GM12864 (cell line): ENCODE measurements at regions not wholly inside any gene's neighbourhood (a gene's known extent, or its start where the extent isn't known, plus 50 kb on each side); places are given as distances from the start of the nearest gene placed in this dataset.
"Not testable (repeated sequence)": the region's sequence is repeated elsewhere in the genome, so short reads cannot be mapped to it uniquely, and the experiment has no call there.

Experiments used
- DNase-seq: peaks from one replicate; pipeline ENCODE4 v3.0.0-alpha.2; 2011; ENCODE audit warnings: low read depth
- H3K4me3 ChIP-seq: 2 replicates; pipeline ENCODE4 v1.5.1; 2011; ENCODE audit warnings: mild to moderate bottlenecking, low read depth, low read length, control low read depth
- CTCF ChIP-seq: IDR thresholded peaks from 2 replicates; pipeline ENCODE4 v1.5.1; 2011; ENCODE audit warnings: low read depth, mild to moderate bottlenecking, moderate library complexity, low read length, control low read depth, inconsistent platforms; ENCODE audit errors: missing control alignments

GRCh38 chrX:85544609-85545008, 165.1 kb upstream of the POF1B start:
- H3K4me3 ChIP-seq: no peak overlapping the region
- DNase-seq: no peak
- TF ChIP-seq CTCF: peak; percentile 9

DNA sequence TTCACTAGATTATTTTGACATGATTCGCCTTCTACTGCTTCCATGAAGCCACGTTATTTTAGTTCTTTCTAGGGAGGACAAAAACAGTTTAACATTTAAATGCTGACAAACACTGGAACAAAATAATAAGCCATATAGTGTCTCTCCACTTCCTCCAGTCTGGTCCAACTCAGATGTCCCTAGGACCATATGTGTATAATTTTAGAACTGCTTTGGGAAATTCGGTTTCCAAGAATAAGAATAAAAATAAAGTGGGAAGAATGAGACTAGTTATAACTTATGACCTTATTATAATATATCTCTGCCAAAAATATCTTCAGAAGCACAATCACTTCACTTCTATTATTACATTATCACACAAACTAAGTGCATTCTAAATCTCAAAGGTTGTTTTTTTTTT, 164.4 kb upstream of the POF1B start:
- DNase-seq: no peak
- no peak overlapping the region for H3K4me3 ChIP-seq
- TF ChIP-seq CTCF: no peak

GRCh38 chrX:85529141-85529540, 149.7 kb upstream of the POF1B start:
- not testable (repeated sequence) for H3K4me3 ChIP-seq, DNase-seq

- TF ChIP-seq CTCF: no peak
- H3K4me3 ChIP-seq: no peak overlapping the region
- no peak for DNase-seq
These were observed 138.7 kb upstream of the POF1B start for GRCh38 chrX:85517994-85518718.

DNA sequence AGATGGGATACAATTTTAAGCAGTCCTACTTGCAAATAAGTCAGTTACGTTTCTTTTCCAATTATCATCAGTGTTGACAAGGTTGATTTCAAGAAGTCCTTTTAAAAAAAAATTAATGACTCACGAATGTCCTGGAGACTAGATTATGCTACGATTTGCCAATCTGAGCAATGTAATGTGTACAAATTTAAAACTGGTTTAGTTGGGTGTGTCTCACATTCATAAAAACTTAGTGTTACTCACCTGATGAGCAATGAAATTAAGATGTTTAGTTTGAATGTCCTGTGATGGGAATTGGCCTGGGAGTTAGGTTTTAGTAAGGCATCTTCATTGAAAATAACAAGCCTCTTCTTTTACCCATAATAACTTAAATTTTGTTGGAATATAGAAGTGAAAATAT, 136.7 kb upstream of the POF1B start:
- DNase-seq: no peak
- TF ChIP-seq CTCF: no peak
- no peak overlapping the region for H3K4me3 ChIP-seq

DNA sequence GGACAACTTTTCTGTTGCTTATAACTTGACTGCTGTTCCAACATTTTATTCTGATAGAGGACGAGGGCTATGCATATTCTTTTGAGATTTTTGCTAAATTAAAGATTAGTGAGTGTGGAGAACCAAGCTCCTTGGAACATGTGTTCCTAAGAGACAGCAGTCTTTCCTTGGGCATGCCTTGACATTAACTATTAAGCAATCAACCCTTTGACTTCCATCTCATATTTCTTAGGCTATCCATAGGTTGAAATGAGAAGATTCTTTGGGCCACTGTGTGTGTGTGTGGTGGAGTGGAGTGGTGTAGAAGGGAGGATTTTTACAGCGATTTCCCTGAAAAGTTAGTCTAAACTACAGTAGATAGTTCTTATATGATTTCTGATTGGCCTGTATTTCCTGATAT, 127.4 kb upstream of the POF1B start:
- no peak overlapping the region for H3K4me3 ChIP-seq
- no peak for DNase-seq
- TF ChIP-seq CTCF: no peak

GRCh38 chrX:85505801-85506200, 126.3 kb upstream of the POF1B start:
- no peak for DNase-seq
- TF ChIP-seq CTCF: no peak
- no peak overlapping the region for H3K4me3 ChIP-seq
